NT2/D1 (cell line): ENCODE measurements at regions not wholly inside any gene's neighbourhood (a gene's known extent, or its start where the extent isn't known, plus 50 kb on each side); places are given as distances from the start of the nearest gene placed in this dataset.

ENCODE experiments used
- YY1 ChIP-seq: IDR thresholded peaks from 2 replicates; pipeline ENCODE4 v1.6.1; 2011; ENCODE audit not compliant: insufficient read length, insufficient read depth
- ZNF274 ChIP-seq: IDR thresholded peaks from 2 replicates; pipeline ENCODE4 v1.6.1; 2011; ENCODE audit warnings: mild to moderate bottlenecking, low read depth, low read length

GRCh38 chr1:82225421-82226185, 424.9 kb downstream of the ADGRL2 start:
- TF ChIP-seq YY1, result no peak
- TF ChIP-seq ZNF274, result no peak
